GM21515 (cell line): ENCODE measurements at regions not wholly inside any gene's neighbourhood (a gene's known extent, or its start where the extent isn't known, plus 50 kb on each side); places are given as distances from the start of the nearest gene placed in this dataset.
"Not testable (repeated sequence)": the region's sequence is repeated elsewhere in the genome, so short reads cannot be mapped to it uniquely, and the experiment has no call there.

Experiments
- ATAC-seq: cut with Tn5 transposase; IDR thresholded peaks from one replicate; pipeline ENCODE4 v1.9.1; 2021; ENCODE audit not compliant: unreplicated experiment

- ATAC-seq, result not testable (repeated sequence)
These were observed 109.4 kb upstream of the SGIP1 start for GRCh38 chr1:66424530-66424929.

- ATAC-seq, result no peak
These were observed 107.6 kb upstream of the SGIP1 start for GRCh38 chr1:66426239-66426853.

GRCh38 chr1:66430815-66431214, 103.1 kb upstream of the SGIP1 start:
- not testable (repeated sequence) for ATAC-seq

- no peak for ATAC-seq
These were observed 102.0 kb upstream of the SGIP1 start for GRCh38 chr1:66431999-66432398.

GRCh38 chr1:66433611-66434010, 100.3 kb upstream of the SGIP1 start:
- no peak for ATAC-seq

GRCh38 chr1:66434096-66434495, 99.9 kb upstream of the SGIP1 start:
- no peak for ATAC-seq

- ATAC-seq, result no peak
These were observed 98.4 kb upstream of the SGIP1 start for GRCh38 chr1:66435541-66435940.

GRCh38 chr1:66436378-66437135, 97.4 kb upstream of the SGIP1 start:
- peak; percentile 59 for ATAC-seq

GRCh38 chr1:66437136-66437401, 96.9 kb upstream of the SGIP1 start:
- no peak for ATAC-seq

- no peak for ATAC-seq
These were observed 95.9 kb upstream of the SGIP1 start for GRCh38 chr1:66438062-66438461.

- no peak for ATAC-seq
These were observed 95.5 kb upstream of the SGIP1 start for GRCh38 chr1:66438501-66438900.

GRCh38 chr1:66439031-66439740, 94.8 kb upstream of the SGIP1 start:
- ATAC-seq, result peak; percentile 65

GRCh38 chr1:66443793-66444192, 90.2 kb upstream of the SGIP1 start:
- no peak for ATAC-seq

GRCh38 chr1:66444438-66445265, 89.3 kb upstream of the SGIP1 start:
- no peak for ATAC-seq

- peak; percentile 85 for ATAC-seq
These were observed 88.3 kb upstream of the SGIP1 start for GRCh38 chr1:66445492-66446181.

GRCh38 chr1:66446261-66447001, 87.5 kb upstream of the SGIP1 start:
- ATAC-seq, result peak; percentile 51

- no peak for ATAC-seq
These were observed 83.9 kb upstream of the SGIP1 start for GRCh38 chr1:66450043-66450514.

- no peak for ATAC-seq
These were observed 83.1 kb upstream of the SGIP1 start for GRCh38 chr1:66450847-66451246.

GRCh38 chr1:66452162-66452561, 81.8 kb upstream of the SGIP1 start:
- ATAC-seq, result no peak

GRCh38 chr1:66452982-66453381, 81.0 kb upstream of the SGIP1 start:
- ATAC-seq, result no peak
